GM06990 (cell line): ENCODE measurements at regions not wholly inside any gene's neighbourhood (a gene's known extent, or its start where the extent isn't known, plus 50 kb on each side); places are given as distances from the start of the nearest gene placed in this dataset.

Experiments
- DNase-seq: peaks from one replicate; pipeline ENCODE4 v3.0.0-alpha.2; 2011; ENCODE audit not compliant: insufficient read length; ENCODE audit errors: extremely low read depth
- H3K27me3 ChIP-seq: replicated peaks from 2 replicates; pipeline ENCODE4 v1.6.0; 2011; ENCODE audit warnings: low read length; ENCODE audit not compliant: control insufficient read depth, insufficient read depth
- H3K36me3 ChIP-seq: 2 replicates; pipeline ENCODE4 v1.5.1; 2011; ENCODE audit warnings: low read length; ENCODE audit not compliant: control insufficient read depth, insufficient read depth
- H3K4me3 ChIP-seq: replicated peaks from 2 replicates; pipeline ENCODE4 v1.5.1; 2011; ENCODE audit warnings: low read depth, mild to moderate bottlenecking, control low read depth, low read length
- CTCF ChIP-seq: IDR thresholded peaks from 2 replicates; pipeline ENCODE4 v1.5.1; 2011; ENCODE audit warnings: low read length, control low read depth, mild to moderate bottlenecking, inconsistent platforms; ENCODE audit not compliant: insufficient read depth, poor library complexity, severe bottlenecking

GRCh38 chr13:99747403-99747710 is 224.2 kb downstream of the ZIC5 start:
- no peak for TF ChIP-seq CTCF
- H3K4me3 ChIP-seq = no peak overlapping the region
- no peaks in the 10 kb centered on the region; the same call in 1 of the 2 replicates for H3K27me3 ChIP-seq
- H3K36me3 ChIP-seq = no peaks in the 10 kb centered on the region
- DNase-seq = no peak

GRCh38 chr13:99746637-99747402 is 224.7 kb downstream of the ZIC5 start:
- Histone ChIP-seq H3K4me3 (no peak overlapping the region), H3K27me3 (no peaks in the 10 kb centered on the region; the same call in 1 of the 2 replicates), H3K36me3 (no peaks in the 10 kb centered on the region)
- no peak for DNase-seq
- no peak for TF ChIP-seq CTCF

- Histone ChIP-seq H3K27me3 (no peaks in the 10 kb centered on the region; the same call in 1 of the 2 replicates), H3K4me3 (no peak overlapping the region), H3K36me3 (no peaks in the 10 kb centered on the region)
- no peak for DNase-seq
- no peak for TF ChIP-seq CTCF
Observed at GRCh38 chr13:99743094-99743493, 228.5 kb downstream of the ZIC5 start.

- no peaks in the 10 kb centered on the region; the same call in 1 of the 2 replicates for H3K27me3 ChIP-seq
Observed at GRCh38 chr13:99741960-99742359, 229.6 kb downstream of the ZIC5 start.

GRCh38 chr13:99740251-99740979 is 231.2 kb downstream of the ZIC5 start:
- no peaks in the 10 kb centered on the region for H3K27me3 ChIP-seq

More at GRCh38 chr13:99741960-99742359, 229.6 kb downstream of the ZIC5 start:
- no peak for DNase-seq
- Histone ChIP-seq H3K4me3 (no peak overlapping the region), H3K36me3 (no peaks in the 10 kb centered on the region)
- TF ChIP-seq CTCF = no peak

More at GRCh38 chr13:99740251-99740979, 231.2 kb downstream of the ZIC5 start:
- no peak for DNase-seq
- TF ChIP-seq CTCF = no peak
- Histone ChIP-seq H3K4me3 (no peak overlapping the region), H3K36me3 (no peaks in the 10 kb centered on the region)
